CD4-positive, alpha-beta T cell treated with Interleukin-17A for 1 hour (primary cell): ENCODE measurements at regions not wholly inside any gene's neighbourhood (a gene's known extent, or its start where the extent isn't known, plus 50 kb on each side); places are given as distances from the start of the nearest gene placed in this dataset.
"Not testable (repeated sequence)": the region's sequence is repeated elsewhere in the genome, so short reads cannot be mapped to it uniquely, and the experiment has no call there.

Experiments used
- DNase-seq: peaks from one replicate; pipeline ENCODE4 v3.0.0-alpha.2; 2020

- no peak for DNase-seq
Measured at GRCh38 chr3:145678401-145678800, 482.6 kb downstream of the PLOD2 start.

DNA sequence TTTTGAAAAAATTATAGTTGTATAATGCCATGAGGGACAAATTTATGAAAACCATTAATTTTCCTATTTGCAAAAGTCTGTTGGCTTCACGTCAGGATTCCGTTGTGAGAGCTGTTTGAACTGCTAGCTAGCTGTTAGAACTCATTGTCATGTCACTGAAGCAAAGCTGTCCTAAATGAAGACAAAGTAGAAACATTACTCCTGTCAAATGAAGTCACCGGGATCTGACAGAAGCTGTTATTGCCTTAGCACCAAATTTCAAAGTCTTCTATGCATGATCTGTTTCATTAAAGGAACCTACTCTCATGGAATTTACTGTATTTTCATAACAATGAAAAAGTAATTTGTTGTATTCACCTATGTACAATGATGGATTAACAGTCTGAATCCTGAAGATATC is 479.8 kb downstream of the PLOD2 start:
- DNase-seq: no peak

DNA sequence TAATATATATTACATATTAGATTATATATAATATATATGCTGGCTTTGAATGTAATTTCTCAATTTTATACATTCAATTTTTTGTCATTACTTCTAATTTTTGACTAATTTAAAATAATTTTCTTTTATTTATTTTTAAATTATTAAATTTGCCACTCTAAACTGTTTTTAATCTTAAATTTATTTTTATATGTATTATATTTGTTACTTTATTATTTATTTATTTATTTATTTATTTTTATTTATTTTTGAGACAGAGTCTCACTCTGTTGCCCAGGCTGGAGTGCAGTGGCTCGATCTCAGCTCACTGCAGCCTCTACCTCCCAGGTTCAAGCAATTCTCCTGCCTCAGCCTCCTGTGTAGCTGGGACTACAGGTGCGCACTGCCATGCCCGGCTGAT is 473.0 kb downstream of the PLOD2 start:
- DNase-seq: not testable (repeated sequence)

GRCh38 chr3:145692751-145693150 is 468.2 kb downstream of the PLOD2 start:
- no peak for DNase-seq

- DNase-seq: no peak
Measured at GRCh38 chr3:145696011-145696410, 465.0 kb downstream of the PLOD2 start.

DNA sequence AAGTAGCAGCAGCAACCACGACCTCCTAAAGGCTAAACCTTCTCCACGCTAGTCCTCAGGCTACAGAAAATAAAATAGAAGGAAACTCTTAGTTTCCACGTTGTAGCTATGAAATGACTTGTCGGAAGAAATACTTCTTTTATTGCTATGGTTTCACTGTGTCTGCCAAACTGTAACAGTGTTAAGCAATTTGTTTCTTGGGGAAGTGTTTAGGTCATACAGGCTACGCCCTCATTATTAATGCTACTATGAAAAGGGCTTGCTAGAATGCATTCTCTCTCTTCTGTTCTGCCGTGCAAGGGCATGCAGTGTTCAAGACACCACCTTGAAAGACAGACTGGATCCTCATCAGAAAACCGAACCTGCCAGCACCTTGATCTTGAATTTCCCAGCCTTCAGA is 462.7 kb downstream of the PLOD2 start:
- DNase-seq: no peak

- no peak for DNase-seq
Measured at GRCh38 chr3:145698749-145699148, 462.2 kb downstream of the PLOD2 start.

- DNase-seq: no peak
Measured at GRCh38 chr3:145704020-145704419, 457.0 kb downstream of the PLOD2 start.

DNA sequence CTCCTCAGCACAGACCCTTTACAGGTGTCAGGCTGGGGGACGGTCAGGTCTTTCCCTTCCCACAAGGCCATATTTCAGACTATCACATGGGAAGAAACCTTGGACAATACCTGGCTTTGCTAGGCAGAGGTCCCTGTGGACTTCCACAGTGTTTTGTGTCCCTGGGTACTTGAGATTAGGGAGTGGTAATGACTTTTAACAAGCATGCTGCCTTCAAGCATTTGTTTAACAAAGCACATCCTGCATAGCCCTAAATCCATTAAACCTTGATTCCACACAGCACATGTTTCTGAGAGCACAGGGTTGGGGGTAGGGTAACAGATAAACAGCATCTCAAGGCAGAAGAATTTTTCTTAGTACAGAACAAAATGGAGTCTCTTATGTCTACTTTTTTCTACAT is 451.2 kb downstream of the PLOD2 start:
- not testable (repeated sequence) for DNase-seq

DNA sequence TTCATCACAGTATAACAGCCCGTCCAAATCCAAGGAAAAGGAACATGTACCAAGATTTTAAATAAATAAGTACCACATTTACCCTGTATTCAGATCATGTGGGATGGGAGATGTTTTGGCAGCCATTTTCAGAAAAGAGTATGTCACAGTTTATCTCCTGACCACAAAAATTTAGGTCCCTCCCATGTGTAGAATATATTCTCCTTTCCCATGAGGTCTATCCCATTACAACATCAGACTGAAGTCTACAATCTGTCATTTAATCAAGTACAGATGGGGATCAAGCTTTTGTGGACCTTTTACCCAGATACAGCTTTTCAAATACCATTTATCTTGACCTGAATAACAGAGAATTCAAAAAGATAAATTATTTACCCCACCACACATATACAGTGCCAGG is 444.5 kb downstream of the PLOD2 start:
- DNase-seq: no peak

DNA sequence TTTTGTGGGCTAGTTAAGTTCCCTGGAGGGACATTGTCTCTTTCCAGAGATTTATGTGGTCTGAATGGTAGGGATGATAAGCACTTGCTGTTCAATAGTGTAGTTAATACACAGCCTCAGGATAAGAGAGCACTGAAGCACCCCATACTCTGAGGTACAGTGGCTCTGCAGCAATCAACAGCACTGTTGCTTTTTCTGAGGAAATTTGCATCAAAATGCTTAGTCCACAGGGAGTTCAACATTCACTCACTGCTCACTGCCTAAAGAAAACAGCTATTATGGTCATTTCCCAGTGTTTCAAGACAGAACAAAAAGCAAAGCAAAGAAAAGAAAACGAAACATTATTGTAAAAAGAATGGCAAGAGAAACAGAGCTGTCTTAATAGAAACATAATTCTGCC is 441.9 kb downstream of the PLOD2 start:
- no peak for DNase-seq

- no peak for DNase-seq
Measured at GRCh38 chr3:145721273-145721805, 439.6 kb downstream of the PLOD2 start.

GRCh38 chr3:145721815-145722214 is 439.2 kb downstream of the PLOD2 start:
- DNase-seq: no peak

DNA sequence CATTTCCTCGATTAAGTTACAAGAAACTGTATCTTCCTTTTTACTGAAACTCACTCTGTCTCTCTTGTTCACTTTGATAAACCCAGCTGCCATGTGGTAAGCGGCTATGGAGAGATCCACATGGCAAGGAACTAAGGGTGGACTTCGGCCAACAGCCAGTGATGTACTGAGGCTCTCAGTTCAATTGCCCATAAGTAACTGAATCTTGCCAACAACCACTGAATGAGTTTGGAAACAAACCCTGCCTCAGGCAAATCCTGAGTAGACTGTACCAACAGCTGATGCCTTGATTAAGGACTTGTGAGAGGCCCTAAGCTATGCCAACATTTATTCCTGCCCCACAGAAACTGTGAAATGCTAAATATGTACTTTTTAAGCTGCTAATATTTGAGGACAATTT is 433.5 kb downstream of the PLOD2 start:
- DNase-seq: no peak

DNA sequence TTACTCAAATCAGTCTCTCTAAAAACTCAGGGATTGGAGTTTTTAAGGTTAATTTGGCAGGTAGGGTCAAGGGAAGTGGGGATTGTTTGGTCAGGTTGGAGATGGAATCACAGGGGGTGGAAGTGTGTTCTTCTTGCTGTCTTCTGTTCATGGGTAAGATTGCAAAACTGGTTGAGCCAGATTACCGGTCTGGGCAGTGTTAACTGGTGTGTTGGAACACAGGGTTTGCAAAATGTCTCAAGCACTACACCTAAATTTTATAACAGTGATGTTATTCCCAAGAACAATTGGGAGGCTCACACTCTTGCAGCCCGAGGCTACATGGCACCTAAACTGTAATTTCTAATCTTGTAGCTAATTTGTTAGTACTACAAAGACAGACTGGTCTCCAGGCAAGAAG is 425.4 kb downstream of the PLOD2 start:
- no peak for DNase-seq

GRCh38 chr3:145737952-145738351 is 423.0 kb downstream of the PLOD2 start:
- no peak for DNase-seq

- DNase-seq: no peak
Measured at GRCh38 chr3:145739926-145740325, 421.1 kb downstream of the PLOD2 start.

DNA sequence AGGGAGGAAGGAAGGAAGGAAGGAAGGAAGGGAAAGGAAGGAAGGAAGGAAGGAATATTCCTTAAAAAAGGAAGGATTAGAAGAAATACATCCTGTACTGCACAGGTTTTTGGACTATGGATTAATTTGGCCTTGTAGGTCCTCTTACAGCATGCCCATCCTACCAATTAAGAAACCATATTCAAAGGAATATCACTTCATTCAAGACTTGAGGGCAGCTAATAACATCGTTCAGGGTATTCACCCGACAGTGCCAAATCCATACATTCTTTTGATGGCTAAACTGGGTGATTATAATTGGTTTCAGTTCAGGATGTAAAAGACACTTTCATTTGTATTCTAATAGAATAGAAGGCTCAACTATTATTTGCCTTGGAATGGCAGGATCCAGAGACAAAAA is 410.3 kb downstream of the PLOD2 start:
- no peak for DNase-seq

DNA sequence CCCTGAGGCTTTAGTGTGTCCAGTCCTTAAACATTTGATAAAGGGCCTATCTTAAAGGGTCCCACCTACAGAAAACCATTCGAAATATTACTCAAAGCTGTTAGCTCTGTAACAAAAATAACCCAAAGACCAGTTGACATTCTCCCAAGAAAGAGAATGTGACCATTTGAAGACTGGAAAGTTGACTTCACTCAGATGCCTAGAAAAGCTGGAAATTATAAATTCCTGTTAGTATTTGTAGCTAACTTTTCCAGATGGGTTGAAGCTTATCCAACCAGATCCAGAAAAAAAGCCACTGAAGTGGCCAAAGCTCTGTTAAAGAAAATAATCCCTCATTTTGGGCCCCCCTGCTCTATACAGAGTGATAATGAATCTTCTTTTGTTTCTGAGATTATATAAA is 408.4 kb downstream of the PLOD2 start:
- no peak for DNase-seq

GRCh38 chr3:145754605-145755289 is 406.2 kb downstream of the PLOD2 start:
- no peak for DNase-seq

DNA sequence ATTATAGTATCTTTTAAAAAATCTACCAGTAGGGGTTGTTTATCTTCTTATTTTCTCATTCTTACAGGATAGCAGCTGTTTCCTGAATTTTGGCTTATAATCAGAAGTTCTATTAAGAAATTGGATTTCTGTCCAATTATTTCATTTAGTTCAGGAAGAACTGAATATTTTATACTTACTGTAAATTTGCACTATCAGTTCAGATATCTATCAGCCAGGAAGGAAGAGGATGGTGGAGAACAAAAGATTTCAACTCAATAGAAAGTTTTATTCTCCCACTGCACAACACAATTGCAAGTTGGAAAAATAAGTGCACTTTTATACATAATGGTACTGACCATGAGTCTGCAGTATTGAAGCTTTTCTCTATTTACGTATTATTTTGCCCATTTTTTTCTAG is 400.9 kb downstream of the PLOD2 start:
- no peak for DNase-seq

- DNase-seq: no peak
Measured at GRCh38 chr3:145767909-145768308, 393.1 kb downstream of the PLOD2 start.

DNA sequence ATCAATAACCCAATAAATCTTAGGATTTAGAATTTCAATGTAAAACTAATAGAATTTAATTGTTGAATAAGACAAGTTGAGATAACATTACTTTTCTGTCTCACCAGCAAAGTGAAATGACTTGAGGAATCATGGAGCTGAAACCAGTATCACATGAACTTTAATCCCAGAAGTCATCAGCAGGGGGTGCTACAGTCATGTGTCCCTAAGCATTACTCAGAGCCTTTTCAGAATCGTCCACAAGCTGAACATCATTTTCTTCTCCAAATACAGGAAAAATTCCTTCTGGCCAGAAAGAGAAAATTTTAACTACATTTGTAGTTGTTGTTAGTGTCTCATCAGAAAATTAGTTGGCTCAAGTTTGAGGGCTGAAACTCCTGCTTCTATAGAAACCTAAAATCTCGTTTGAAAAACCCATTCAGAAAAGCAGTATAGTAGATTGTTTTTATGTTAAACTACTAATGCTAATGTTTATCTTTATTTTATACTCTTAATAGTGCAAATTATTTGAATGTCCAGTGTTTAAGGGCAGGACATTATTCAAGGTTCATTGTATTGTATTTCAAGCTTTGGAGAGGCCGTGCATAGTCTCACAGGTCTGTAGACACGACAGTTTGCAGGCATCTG is 384.1 kb downstream of the PLOD2 start:
- no peak for DNase-seq

DNA sequence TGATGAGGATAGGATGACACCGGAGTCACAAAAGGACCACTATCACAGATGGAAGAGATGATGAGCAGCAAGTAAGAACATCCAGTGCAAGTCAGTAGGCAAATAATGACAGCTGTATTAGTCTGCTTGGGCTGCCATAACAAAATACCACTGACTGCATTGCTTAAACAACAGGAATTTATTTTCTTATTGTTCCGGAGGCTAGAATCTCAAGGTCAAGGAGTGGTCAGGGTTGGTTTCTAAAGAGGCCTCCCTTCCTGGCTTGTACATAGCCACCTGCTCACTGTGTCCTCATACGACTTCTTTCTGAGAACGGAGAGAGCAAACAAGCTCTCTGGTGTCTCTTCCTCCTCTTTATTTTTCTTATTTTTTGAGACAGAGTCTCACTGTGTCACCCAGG is 380.7 kb downstream of the PLOD2 start:
- no peak for DNase-seq

DNA sequence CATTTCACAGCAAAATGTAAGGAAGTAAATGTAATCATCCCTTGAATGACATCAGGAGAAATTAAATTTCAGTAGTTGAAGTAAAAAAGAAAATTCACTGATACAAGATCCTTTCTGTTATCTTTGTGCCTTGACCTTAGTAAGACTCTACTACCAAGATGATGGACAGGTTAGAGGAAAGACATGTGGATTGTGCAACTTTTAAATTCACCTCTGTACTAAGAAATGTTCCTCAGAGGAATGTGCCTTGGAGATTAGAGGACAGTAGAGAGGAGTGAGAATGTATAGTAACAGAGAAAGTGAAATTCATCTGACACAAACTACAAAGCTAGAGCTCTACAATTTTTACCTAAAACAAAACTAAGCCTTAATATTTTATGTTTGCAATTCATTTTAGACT is 375.3 kb downstream of the PLOD2 start:
- no peak for DNase-seq
